ENCODE measurements at regions not wholly inside any gene's neighbourhood (a gene's known extent, or its start where the extent isn't known, plus 50 kb on each side); places are given as distances from the start of the nearest gene placed in this dataset.

DNA sequence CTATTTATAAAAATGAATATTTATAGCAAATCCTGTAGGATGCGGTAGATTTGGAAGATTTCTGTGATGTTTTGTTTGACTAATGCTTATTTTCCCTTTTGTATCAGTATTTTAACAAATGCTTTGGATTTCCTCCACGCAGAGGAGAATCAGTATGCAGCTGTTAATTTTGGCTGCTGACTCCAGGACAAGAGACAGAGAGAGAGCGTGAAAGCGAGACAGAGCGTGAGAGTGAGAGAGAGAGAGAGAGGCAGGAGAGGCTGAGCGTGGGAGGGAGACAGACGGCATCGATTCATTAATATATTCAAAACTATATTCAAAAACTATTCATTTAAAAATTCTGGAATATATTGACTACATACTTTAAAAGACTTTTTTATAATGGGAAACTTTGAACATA lies 62.5 kb downstream of the RRM2 start:
- Histone ChIP-seq H4K20me1 (ENCODE audit: control insufficient read depth, insufficient read depth, low read length, poor library complexity, severe bottlenecking) (no peaks in the 10 kb centered on the region), H3K27ac (ENCODE audit: low read length in 2 of 2) (no peak overlapping the region), H3K9me3 (ENCODE audit: control extremely low read depth in 1 of 3, control insufficient read depth in 2 of 3, insufficient read depth in 1 of 3, low read length in 2 of 3) (peaks cover 0 to 9% (median 3%) of the 10 kb centered on the region in 3 donors), H3K79me2 (ENCODE audit: control insufficient read depth, insufficient read depth, low read length) (no peaks in the 10 kb centered on the region), H3K36me3 (replicated peaks in 1 of 2; ENCODE audit: control extremely low read depth in 1 of 2, control insufficient read depth in 1 of 2, extremely low read depth in 1 of 2, insufficient read depth in 2 of 2, low read length in 1 of 2) (no peaks in the 10 kb centered on the region), H3K27me3 (replicated peaks in 1 of 4; ENCODE audit: control extremely low read depth in 1 of 4, control insufficient read depth in 3 of 4, insufficient read depth in 4 of 4, low read length in 3 of 4) (no peaks in the 10 kb centered on the region), H3K4me2 (replicated peaks; ENCODE audit: low read depth, low read length, poor library complexity, severe bottlenecking) (no peak overlapping the region), H3K4me1 (ENCODE audit: control insufficient read depth in 2 of 2, insufficient read depth in 2 of 2, low read length in 2 of 2) (no peaks in the 10 kb centered on the region), H3K4me3 (ENCODE audit: control extremely low read depth in 1 of 5, extremely low read depth in 1 of 5, insufficient read depth in 1 of 5, low read depth in 2 of 5, low read length in 4 of 5) (no peak overlapping the region), H3K9ac (ENCODE audit: low read length) (no peak overlapping the region), H2AFZ (ENCODE audit: insufficient read depth, low read depth, low read length, poor library complexity, severe bottlenecking) (no peak overlapping the region)
- Mint-ChIP-seq H3K27me3 (no peaks in the 10 kb centered on the region), H3K4me1 (peaks cover 2% of the 10 kb centered on the region), H3K9me3 (ENCODE audit: insufficient read depth) (peaks cover 4% of the 10 kb centered on the region), H3K27ac (no peak overlapping the region), H3K4me3 (no peak overlapping the region)
- no peak for ATAC-seq (ENCODE audit: low read depth)
- ChIA-PET CTCF (no interaction called here), POLR2A (no interaction called here)
- intact Hi-C loops (cut with micrococcal nuclease) = no loop called here
- 100% methylated on average over 2 of the region's 8 CpGs for whole genome bisulfite sequencing (ENCODE audit: insufficient coverage)
- TF ChIP-seq, protein P1, sequence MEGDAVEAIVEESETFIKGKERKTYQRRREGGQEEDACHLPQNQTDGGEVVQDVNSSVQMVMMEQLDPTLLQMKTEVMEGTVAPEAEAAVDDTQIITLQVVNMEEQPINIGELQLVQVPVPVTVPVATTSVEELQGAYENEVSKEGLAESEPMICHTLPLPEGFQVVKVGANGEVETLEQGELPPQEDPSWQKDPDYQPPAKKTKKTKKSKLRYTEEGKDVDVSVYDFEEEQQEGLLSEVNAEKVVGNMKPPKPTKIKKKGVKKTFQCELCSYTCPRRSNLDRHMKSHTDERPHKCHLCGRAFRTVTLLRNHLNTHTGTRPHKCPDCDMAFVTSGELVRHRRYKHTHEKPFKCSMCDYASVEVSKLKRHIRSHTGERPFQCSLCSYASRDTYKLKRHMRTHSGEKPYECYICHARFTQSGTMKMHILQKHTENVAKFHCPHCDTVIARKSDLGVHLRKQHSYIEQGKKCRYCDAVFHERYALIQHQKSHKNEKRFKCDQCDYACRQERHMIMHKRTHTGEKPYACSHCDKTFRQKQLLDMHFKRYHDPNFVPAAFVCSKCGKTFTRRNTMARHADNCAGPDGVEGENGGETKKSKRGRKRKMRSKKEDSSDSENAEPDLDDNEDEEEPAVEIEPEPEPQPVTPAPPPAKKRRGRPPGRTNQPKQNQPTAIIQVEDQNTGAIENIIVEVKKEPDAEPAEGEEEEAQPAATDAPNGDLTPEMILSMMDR (IDR thresholded peaks at IDR 0.05) = no peak
- no peak for TF ChIP-seq EZH2 (IDR thresholded peaks at IDR 0.05; ENCODE audit: borderline replicate concordance, insufficient read depth, low read depth, low read length, poor library complexity, severe bottlenecking)
- no peak for DNase-seq

DNA sequence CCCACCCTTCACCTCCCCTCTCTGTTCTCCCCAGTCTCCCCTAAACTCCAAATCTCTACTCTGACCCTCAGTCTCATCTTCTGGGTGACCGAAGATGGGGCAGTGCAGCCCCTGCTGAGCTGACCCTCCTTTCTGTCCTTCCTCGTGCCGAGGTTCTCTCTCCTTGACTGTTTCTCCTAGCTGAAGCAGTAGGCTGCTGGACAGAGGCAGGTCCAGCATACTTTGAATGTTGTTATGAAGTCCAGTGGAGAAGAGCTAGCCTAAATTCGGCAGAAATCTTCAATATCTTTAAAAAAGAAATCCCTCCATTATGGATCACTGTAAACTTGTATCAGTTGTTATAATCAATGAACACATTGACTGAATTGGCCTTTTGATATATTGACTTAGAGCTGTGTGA lies 63.2 kb downstream of the RRM2 start:
- POLR2A ChIA-PET = no interaction called here
- Histone ChIP-seq H2AFZ (ENCODE audit: insufficient read depth, low read depth, low read length, poor library complexity, severe bottlenecking) (no peak overlapping the region), H3K27ac (ENCODE audit: low read length in 2 of 2) (no peak overlapping the region), H3K4me1 (ENCODE audit: control insufficient read depth in 2 of 2, insufficient read depth in 2 of 2, low read length in 2 of 2) (peaks cover 0 to under 1% of the 10 kb centered on the region in 2 donors), H3K79me2 (ENCODE audit: control insufficient read depth, insufficient read depth, low read length) (no peaks in the 10 kb centered on the region), H3K4me3 (ENCODE audit: control extremely low read depth in 1 of 5, extremely low read depth in 1 of 5, insufficient read depth in 1 of 5, low read depth in 2 of 5, low read length in 4 of 5) (no peak overlapping the region), H3K36me3 (replicated peaks in 1 of 2; ENCODE audit: control extremely low read depth in 1 of 2, control insufficient read depth in 1 of 2, extremely low read depth in 1 of 2, insufficient read depth in 2 of 2, low read length in 1 of 2) (no peaks in the 10 kb centered on the region), H3K9ac (ENCODE audit: low read length) (no peak overlapping the region), H3K9me3 (ENCODE audit: control extremely low read depth in 1 of 3, control insufficient read depth in 2 of 3, insufficient read depth in 1 of 3, low read length in 2 of 3) (peaks cover 0 to 14% (median 3%) of the 10 kb centered on the region in 3 donors), H3K4me2 (replicated peaks; ENCODE audit: low read depth, low read length, poor library complexity, severe bottlenecking) (no peak overlapping the region), H4K20me1 (ENCODE audit: control insufficient read depth, insufficient read depth, low read length, poor library complexity, severe bottlenecking) (no peaks in the 10 kb centered on the region), H3K27me3 (replicated peaks in 1 of 4; ENCODE audit: control extremely low read depth in 1 of 4, control insufficient read depth in 3 of 4, insufficient read depth in 4 of 4, low read length in 3 of 4) (no peaks in the 10 kb centered on the region)
- no peak for ATAC-seq (ENCODE audit: low read depth)
- intact Hi-C loops (cut with micrococcal nuclease) = no loop called here
- TF ChIP-seq, protein P1 (IDR thresholded peaks at IDR 0.05) = no peak
- no peak for TF ChIP-seq EZH2 (IDR thresholded peaks at IDR 0.05; ENCODE audit: borderline replicate concordance, insufficient read depth, low read depth, low read length, poor library complexity, severe bottlenecking)
- CTCF ChIA-PET = interaction anchor here (0.7 kb wide), 1 partner anchor 260 kb away, joined by 3 read pairs; no protein-coding TSS in a partner anchor
- Mint-ChIP-seq H3K27me3 (no peaks in the 10 kb centered on the region), H3K4me1 (peaks cover 7% of the 10 kb centered on the region), H3K9me3 (ENCODE audit: insufficient read depth) (peaks cover 4% of the 10 kb centered on the region), H3K4me3 (no peak overlapping the region), H3K27ac (no peak overlapping the region)
- WGBS (ENCODE audit: insufficient coverage) = 93% methylated on average over 3 of the region's 4 CpGs
- no peak for DNase-seq

All from B cell (primary cell).